ENCODE measurements at regions not wholly inside any gene's neighbourhood (a gene's known extent, or its start where the extent isn't known, plus 50 kb on each side); places are given as distances from the start of the nearest gene placed in this dataset.

DNA sequence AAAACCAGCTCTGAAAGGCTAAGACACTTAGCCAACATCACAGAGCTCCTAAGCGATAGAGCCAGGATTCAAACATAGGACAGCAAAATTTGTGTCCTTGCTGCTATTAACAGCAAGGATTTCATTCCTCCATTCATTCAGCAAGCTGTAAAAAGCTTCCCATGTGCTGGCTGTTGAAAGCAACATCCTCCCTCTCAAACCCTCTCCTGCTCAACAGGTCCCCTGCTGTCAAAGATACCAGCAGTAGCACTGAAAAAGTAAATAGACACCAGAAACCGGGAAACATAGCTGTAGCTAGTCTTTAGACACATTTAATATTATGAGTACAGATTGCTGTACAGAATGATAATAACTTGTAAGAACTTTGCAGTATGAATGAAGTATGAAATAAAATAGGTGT, 52.6 kb upstream of the ADAMTSL1 start:
- in situ Hi-C loops (cut with HindIII; ENCODE audit: low pct_unique_long_range_greater_than_20kb, low sequenced_read_pairs) = no loop called here
- no peak for DNase-seq (ENCODE audit: low read depth)

DNA sequence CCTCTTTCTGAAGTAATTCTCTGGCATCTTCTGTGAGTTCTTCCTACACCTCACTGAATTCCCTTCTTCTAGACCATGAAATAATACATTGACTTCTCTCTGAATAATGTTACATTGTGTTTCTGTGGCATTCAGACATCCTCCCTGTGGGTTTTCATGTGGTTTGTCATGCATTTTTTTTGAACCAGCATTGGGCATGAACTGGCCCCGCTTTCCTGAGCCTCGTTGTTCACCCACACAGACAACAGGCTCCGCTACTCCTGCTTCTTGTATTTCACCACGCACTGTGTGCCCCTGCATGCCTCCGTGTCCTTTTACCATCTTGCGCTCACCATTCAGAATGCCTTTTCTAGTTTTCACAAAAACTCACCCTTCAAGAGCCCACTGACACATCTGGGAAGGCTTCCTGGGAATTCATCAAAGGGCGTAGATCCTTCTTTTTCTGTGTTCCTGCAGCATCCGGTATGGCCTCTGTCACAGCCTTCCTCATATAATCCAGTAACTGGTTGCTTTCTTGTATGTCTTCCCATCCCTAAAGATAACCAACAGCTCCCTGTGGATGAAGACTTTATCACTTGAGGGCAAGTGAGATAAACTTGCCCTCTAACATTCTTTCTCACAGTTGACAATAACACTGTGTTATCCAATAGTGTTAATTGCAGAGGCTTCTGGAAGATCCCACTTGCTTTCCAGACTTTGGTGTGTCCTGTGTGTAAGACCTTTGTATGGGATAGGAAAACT, 51.5 kb upstream of the ADAMTSL1 start:
- in situ Hi-C loops (cut with HindIII; ENCODE audit: low pct_unique_long_range_greater_than_20kb, low sequenced_read_pairs) = no loop called here
- DNase-seq (ENCODE audit: low read depth) = no peak

DNA sequence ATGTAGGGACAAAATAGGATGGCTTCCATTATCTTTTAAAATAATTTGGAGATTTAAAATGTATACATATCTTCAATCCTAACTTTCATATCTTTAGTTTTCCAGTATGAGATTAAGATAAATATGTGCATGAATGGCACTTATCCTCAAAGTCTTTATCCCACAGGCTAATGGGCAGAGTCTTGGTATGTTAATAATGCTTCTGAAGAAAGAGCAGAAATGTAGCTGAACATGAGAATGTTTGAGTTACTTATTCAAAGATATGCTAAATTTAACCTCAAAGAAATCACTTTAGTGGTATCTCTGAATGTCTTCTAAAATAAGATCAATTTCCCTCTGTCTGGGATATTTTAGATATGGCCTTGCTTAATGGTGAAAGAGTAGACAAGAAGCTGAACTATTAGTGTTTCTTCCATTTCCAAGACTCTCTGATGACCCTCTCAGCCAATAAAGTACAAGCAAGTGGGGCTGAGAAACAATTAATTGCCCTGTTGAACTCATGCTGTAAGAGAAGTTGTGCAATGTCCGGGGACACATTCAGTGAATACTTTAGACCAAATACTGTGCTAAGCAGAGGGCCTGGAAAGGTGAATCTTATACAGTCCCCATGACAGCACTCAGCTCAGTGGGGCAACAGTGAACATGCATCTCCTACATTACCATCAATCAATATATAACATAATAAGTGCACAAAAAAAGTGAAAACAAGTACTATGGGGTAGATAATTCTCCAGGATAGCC, 50.0 kb upstream of the ADAMTSL1 start:
- in situ Hi-C loops (cut with HindIII; ENCODE audit: low pct_unique_long_range_greater_than_20kb, low sequenced_read_pairs) = no loop called here
- DNase-seq (ENCODE audit: low read depth) = no peak
